Fibroblast of lung (primary cell): ENCODE measurements at regions not wholly inside any gene's neighbourhood (a gene's known extent, or its start where the extent isn't known, plus 50 kb on each side); places are given as distances from the start of the nearest gene placed in this dataset.

ENCODE experiments used
- CTCF ChIP-seq, 2 donors: IDR thresholded peaks in 1 of 2; conservative IDR thresholded peaks in 1 of 2; 1 replicate in 1 of 2; 2 replicates in 1 of 2; pipeline ENCODE4 v1.5.1; 2011 to 2012; ENCODE audit warnings: low read length in 2 of 2, control low read depth in 1 of 2, inconsistent platforms in 1 of 2, low read depth in 1 of 2, mild to moderate bottlenecking in 1 of 2
- EZH2 ChIP-seq: IDR thresholded peaks from 2 replicates; pipeline ENCODE4 v1.5.1; 2012; ENCODE audit warnings: low read length, control low read depth, mild to moderate bottlenecking; ENCODE audit errors: missing control alignments

- TF ChIP-seq CTCF (conservative IDR thresholded peaks at IDR 0.05 in 1 of 2, IDR thresholded peaks at IDR 0.05 in 1 of 2; ENCODE audit: low read depth in 1 of 2, low read length in 2 of 2) = no peak
- no peak for TF ChIP-seq EZH2
These were observed 67.9 kb upstream of the ZBTB40 start for GRCh38 chr1:22383526-22384294.
